Left ventricle myocardium inferior (tissue), 1 donor: ENCODE measurements at regions not wholly inside any gene's neighbourhood (a gene's known extent, or its start where the extent isn't known, plus 50 kb on each side); places are given as distances from the start of the nearest gene placed in this dataset.
A peak's percentile ranks its signal among the peaks of the same experiment; 100 is the strongest.
"Not testable (repeated sequence)": the region's sequence is repeated elsewhere in the genome, so short reads cannot be mapped to it uniquely, and the experiment has no call there.

ENCODE experiments used
- DNase-seq: peaks from one replicate; pipeline ENCODE4 v3.0.0-alpha.2; 2020
- H3K27ac ChIP-seq: fragments of 200-600 bp; replicated peaks from 2 replicates; pipeline ENCODE4 v1.8.0; 2021
- H3K27me3 ChIP-seq: fragments of 200-600 bp; 2 replicates; pipeline ENCODE4 v1.8.0; 2021; ENCODE audit warnings: low read depth
- H3K36me3 ChIP-seq: fragments of 200-600 bp; 2 replicates; pipeline ENCODE4 v1.8.0; 2021
- H3K4me1 ChIP-seq: fragments of 200-600 bp; 2 replicates; pipeline ENCODE4 v1.8.0; 2021
- H3K4me3 ChIP-seq: fragments of 200-600 bp; 2 replicates; pipeline ENCODE4 v1.8.0; 2021; ENCODE audit warnings: mild to moderate bottlenecking, moderate library complexity
- H3K9me3 ChIP-seq: fragments of 200-600 bp; replicated peaks from 2 replicates; pipeline ENCODE4 v1.8.0; 2021
- CTCF ChIP-seq: fragments of 200-600 bp; IDR thresholded peaks from 2 replicates; pipeline ENCODE4 v1.8.0; 2021; ENCODE audit warnings: antibody characterized with exemption, mild to moderate bottlenecking, borderline replicate concordance
- intact Hi-C: fragments of 100-400 bp; cut with micrococcal nuclease; formaldehyde crosslinking; loops from one replicate; pipeline ENCODE4 v1.11.0; 2022
- donor health status: DM: no; HTN: yes; CAD: no; lungs with severe emphysema.

GRCh38 chr4:79599691-79600090 is 191.7 kb upstream of the GK2 start:
- H3K27me3 ChIP-seq, result no peaks in the 10 kb centered on the region
- H3K36me3 ChIP-seq, result no peaks in the 10 kb centered on the region
- no peak for DNase-seq
- H3K9me3 ChIP-seq, result no peaks in the 10 kb centered on the region
- no peak overlapping the region for H3K4me3 ChIP-seq
- intact Hi-C loops, result no loop called here
- TF ChIP-seq CTCF, result no peak
- H3K27ac ChIP-seq, result no peak overlapping the region
- H3K4me1 ChIP-seq, result peaks cover 16% of the 10 kb centered on the region

GRCh38 chr4:79598801-79599200 is 190.8 kb upstream of the GK2 start:
- Histone ChIP-seq H3K27me3 (no peaks in the 10 kb centered on the region), H3K27ac (peak overlapping the region; percentile 64), H3K4me1 (peaks cover 16% of the 10 kb centered on the region), H3K4me3 (no peak overlapping the region), H3K36me3 (no peaks in the 10 kb centered on the region), H3K9me3 (no peaks in the 10 kb centered on the region)
- DNase-seq, result no peak
- TF ChIP-seq CTCF, result no peak
- intact Hi-C loops, result no loop called here

GRCh38 chr4:79598214-79598613 is 190.2 kb upstream of the GK2 start:
- TF ChIP-seq CTCF, result no peak
- no peak overlapping the region for H3K4me3 ChIP-seq
- no peaks in the 10 kb centered on the region for H3K27me3 ChIP-seq
- no peaks in the 10 kb centered on the region for H3K9me3 ChIP-seq
- intact Hi-C loops, result no loop called here
- H3K4me1 ChIP-seq, result peaks cover 16% of the 10 kb centered on the region
- peak overlapping the region; percentile 64 for H3K27ac ChIP-seq
- H3K36me3 ChIP-seq, result no peaks in the 10 kb centered on the region
- DNase-seq, result no peak

- Histone ChIP-seq H3K27ac (no peak overlapping the region), H3K4me3 (no peak overlapping the region), H3K27me3 (no peaks in the 10 kb centered on the region), H3K36me3 (no peaks in the 10 kb centered on the region), H3K9me3 (no peaks in the 10 kb centered on the region), H3K4me1 (peaks cover 16% of the 10 kb centered on the region)
- DNase-seq, result no peak
- TF ChIP-seq CTCF, result no peak
- intact Hi-C loops, result no loop called here
These were observed 189.2 kb upstream of the GK2 start for GRCh38 chr4:79597266-79597665.

- H3K4me1 ChIP-seq, H3K27ac ChIP-seq, H3K27me3 ChIP-seq, intact Hi-C loops, DNase-seq, H3K4me3 ChIP-seq, H3K9me3 ChIP-seq, H3K36me3 ChIP-seq: not testable (repeated sequence)
These were observed 184.2 kb upstream of the GK2 start for GRCh38 chr4:79592218-79592617.

GRCh38 chr4:79588679-79589078 is 180.7 kb upstream of the GK2 start:
- no peaks in the 10 kb centered on the region for H3K36me3 ChIP-seq
- DNase-seq, result no peak
- peaks cover 10% of the 10 kb centered on the region for H3K4me1 ChIP-seq
- no peaks in the 10 kb centered on the region for H3K9me3 ChIP-seq
- no peaks in the 10 kb centered on the region for H3K27me3 ChIP-seq
- H3K27ac ChIP-seq, result no peak overlapping the region
- TF ChIP-seq CTCF, result no peak
- H3K4me3 ChIP-seq, result no peak overlapping the region
- intact Hi-C loops, result no loop called here

- H3K9me3 ChIP-seq, H3K27me3 ChIP-seq, DNase-seq, intact Hi-C loops, H3K36me3 ChIP-seq, H3K27ac ChIP-seq, H3K4me3 ChIP-seq: not testable (repeated sequence)
- peaks cover 10% of the 10 kb centered on the region for H3K4me1 ChIP-seq
These were observed 179.2 kb upstream of the GK2 start for GRCh38 chr4:79587207-79587606.
